Peyer's patch (tissue), 4 donors: ENCODE measurements at regions not wholly inside any gene's neighbourhood (a gene's known extent, or its start where the extent isn't known, plus 50 kb on each side); places are given as distances from the start of the nearest gene placed in this dataset.

Experiments used
- DNase-seq, 3 donors: peaks; one replicate each; pipeline ENCODE4 v3.0.0-alpha.2; 2017 to 2019
- H3K27ac ChIP-seq, 4 donors: fragments of 200-600 bp; sonication (generic); one replicate each; pipeline ENCODE4 v1.5.1; 2016 to 2019
- H3K27me3 ChIP-seq, 2 donors: fragments of 200-600 bp; sonication (generic); one replicate each; pipeline ENCODE4 v1.5.1; 2019
- H3K36me3 ChIP-seq, 3 donors: fragments of 200-600 bp; sonication (generic); one replicate each; pipeline ENCODE4 v1.5.1; 2016 to 2019
- H3K4me1 ChIP-seq, 4 donors: fragments of 200-600 bp; sonication (generic); one replicate each; pipeline ENCODE4 v1.5.1; 2016 to 2019
- H3K4me3 ChIP-seq, 4 donors: fragments of 200-600 bp; sonication (generic); 1 replicate in 3 of 4; 2 replicates in 1 of 4; pipeline ENCODE4 v1.5.1; 2016 to 2019; ENCODE audit warnings: mild to moderate bottlenecking in 1 of 4
- H3K9me3 ChIP-seq, 4 donors: fragments of 200-600 bp; sonication (generic); one replicate each; pipeline ENCODE4 v1.5.1; 2016 to 2019; ENCODE audit warnings: mild to moderate bottlenecking in 1 of 4
- CTCF ChIP-seq, 6 experiments: fragments of 450-650 bp in 4 of 6; fragments of 200-600 bp in 2 of 6; sonication (generic) in 1 of 6; IDR thresholded peaks; one replicate each; pipeline ENCODE4 v1.5.1; 2017 to 2019; ENCODE audit warnings: antibody characterized with exemption in 6 of 6, mild to moderate bottlenecking in 3 of 6, moderate library complexity in 1 of 6
- POLR2A ChIP-seq, 2 donors: fragments of 450-650 bp; IDR thresholded peaks; one replicate each; pipeline ENCODE4 v1.5.1; 2017; ENCODE audit warnings: antibody characterized with exemption in 2 of 2, mild to moderate bottlenecking in 2 of 2, moderate library complexity in 2 of 2

- H3K4me1 ChIP-seq: no peaks in the 10 kb centered on the region
- H3K9me3 ChIP-seq: no peaks in the 10 kb centered on the region
- no peak overlapping the region for H3K27ac ChIP-seq
- H3K36me3 ChIP-seq: no peaks in the 10 kb centered on the region
- H3K27me3 ChIP-seq: no peaks in the 10 kb centered on the region
- no peak overlapping the region for H3K4me3 ChIP-seq
- TF ChIP-seq POLR2A (IDR thresholded peaks at IDR 0.05) (no peak), CTCF (IDR thresholded peaks at IDR 0.05) (no peak)
- DNase-seq: no peak
Measured at GRCh38 chr4:134911941-134912340, 710.4 kb upstream of the PABPC4L start.

- no peak for TF ChIP-seq CTCF (IDR thresholded peaks at IDR 0.05)
- Histone ChIP-seq H3K4me1 (no peaks in the 10 kb centered on the region), H3K36me3 (no peaks in the 10 kb centered on the region), H3K4me3 (no peak overlapping the region), H3K27ac (no peak overlapping the region), H3K9me3 (no peaks in the 10 kb centered on the region), H3K27me3 (no peaks in the 10 kb centered on the region)
- DNase-seq: no peak
Measured at GRCh38 chr4:134906404-134907023, 704.9 kb upstream of the PABPC4L start.

- H3K27me3 ChIP-seq: no peaks in the 10 kb centered on the region
- no peaks in the 10 kb centered on the region for H3K9me3 ChIP-seq
- H3K4me1 ChIP-seq: no peaks in the 10 kb centered on the region
- H3K27ac ChIP-seq: no peak overlapping the region
- no peak for DNase-seq
- TF ChIP-seq POLR2A (IDR thresholded peaks at IDR 0.05): no peak
- no peak overlapping the region for H3K4me3 ChIP-seq
- H3K36me3 ChIP-seq: no peaks in the 10 kb centered on the region
Measured at GRCh38 chr4:134905061-134905460, 703.5 kb upstream of the PABPC4L start.

- Histone ChIP-seq H3K27me3 (no peaks in the 10 kb centered on the region), H3K36me3 (no peaks in the 10 kb centered on the region)
Measured at GRCh38 chr4:134888156-134888555, 686.6 kb upstream of the PABPC4L start.

GRCh38 chr4:134885436-134885835 is 683.8 kb upstream of the PABPC4L start:
- Histone ChIP-seq H3K36me3 (no peaks in the 10 kb centered on the region), H3K27ac (no peak overlapping the region), H3K4me1 (no peaks in the 10 kb centered on the region), H3K4me3 (no peak overlapping the region), H3K27me3 (no peaks in the 10 kb centered on the region), H3K9me3 (no peaks in the 10 kb centered on the region)
- TF ChIP-seq POLR2A (IDR thresholded peaks at IDR 0.05) (no peak), CTCF (IDR thresholded peaks at IDR 0.05) (no peak)
- DNase-seq: no peak

More at GRCh38 chr4:134888156-134888555, 686.6 kb upstream of the PABPC4L start:
- Histone ChIP-seq H3K4me3 (no peak overlapping the region), H3K27ac (no peak overlapping the region), H3K4me1 (no peaks in the 10 kb centered on the region), H3K9me3 (no peaks in the 10 kb centered on the region)
- DNase-seq: no peak
- TF ChIP-seq POLR2A (IDR thresholded peaks at IDR 0.05): no peak
- no peak for TF ChIP-seq CTCF (IDR thresholded peaks at IDR 0.05)

GRCh38 chr4:134883831-134884449 is 682.4 kb upstream of the PABPC4L start:
- Histone ChIP-seq H3K27me3 (no peaks in the 10 kb centered on the region), H3K36me3 (no peaks in the 10 kb centered on the region), H3K27ac (no peak overlapping the region), H3K9me3 (no peaks in the 10 kb centered on the region), H3K4me1 (no peaks in the 10 kb centered on the region), H3K4me3 (no peak overlapping the region)
- no peak for DNase-seq
- TF ChIP-seq CTCF (IDR thresholded peaks at IDR 0.05): no peak
- no peak for TF ChIP-seq POLR2A (IDR thresholded peaks at IDR 0.05)
